ENCODE measurements at regions not wholly inside any gene's neighbourhood (a gene's known extent, or its start where the extent isn't known, plus 50 kb on each side); places are given as distances from the start of the nearest gene placed in this dataset.

- TF ChIP-seq TOE1 (IDR thresholded peaks at IDR 0.05; ENCODE audit: borderline replicate concordance) (no peak), TOE1 (CRISPR knock-in tag; IDR thresholded peaks at IDR 0.05; ENCODE audit: borderline replicate concordance, low read depth) (no peak), CTBP1 (IDR thresholded peaks at IDR 0.05; ENCODE audit: borderline replicate concordance) (no peak), ZNF561 (CRISPR knock-in tag; conservative IDR thresholded peaks at IDR 0.05) (no peak), MYBL2 (IDR thresholded peaks at IDR 0.05; ENCODE audit: low read depth) (no peak), MYBL2 (CRISPR knock-in tag; IDR thresholded peaks at IDR 0.05; ENCODE audit: borderline replicate concordance) (no peak)
Observed at GRCh38 chr2:128797533-128797932, 478.9 kb upstream of the HS6ST1 start (continued).

GRCh38 chr2:128797937-128798336 lies 479.3 kb upstream of the HS6ST1 start:
- no peak overlapping the region for H3K4me2 ChIP-seq (ENCODE audit: insufficient read depth, low read length)
- H3K79me2 ChIP-seq (ENCODE audit: control insufficient read depth, insufficient read depth, low read length): no peaks in the 10 kb centered on the region
- H3K4me3 ChIP-seq: no peak overlapping the region
- ChIA-PET CTCF (ENCODE audit: low intra/inter-chr PET ratio) (no interaction called here), POLR2A (no interaction called here)
- DNase-seq (ENCODE audit: extremely low read depth in 1 of 4, low spot score in 3 of 4): no peak
- BruUV-seq (replicated peaks): no TSS peak
- H3K9ac ChIP-seq (ENCODE audit: insufficient read depth in 1 of 2, low read depth in 2 of 2, low read length in 2 of 2): no peak overlapping the region
- H3K4me1 ChIP-seq (replicated peaks in 1 of 2; ENCODE audit: control insufficient read depth in 2 of 2, insufficient read depth in 2 of 2, low read length in 2 of 2): no peaks in the 10 kb centered on the region
- in situ Hi-C loops (cut with MboI): no loop called here
- peaks cover 0 to 10% of the 10 kb centered on the region in 2 experiments; a peak in 2 of 5 replicates for H3K27me3 ChIP-seq (ENCODE audit: control insufficient read depth in 2 of 2, insufficient read depth in 2 of 2, low read length in 2 of 2)
- intact Hi-C loops (cut with micrococcal nuclease): no loop called here
- no peaks in the 10 kb centered on the region for H4K20me1 ChIP-seq (replicated peaks; ENCODE audit: control insufficient read depth, insufficient read depth, low read length)
- H3K9me3 ChIP-seq (replicated peaks; ENCODE audit: control insufficient read depth, insufficient read depth, low read depth, low read length): no peaks in the 10 kb centered on the region
- 2% methylated on average over 6 of the region's 6 CpGs for WGBS (ENCODE audit: insufficient coverage, low coverage, missing lambda C conversion rate)
- FAIRE-seq: no peak
- no peaks in the 10 kb centered on the region for H3K9me1 ChIP-seq (ENCODE audit: control insufficient read depth, insufficient read depth, low read length)
- ATAC-seq: no peak
- H3K27ac ChIP-seq (ENCODE audit: extremely low read depth, low read depth, low read length): no peak overlapping the region
- H3K36me3 ChIP-seq (ENCODE audit: control insufficient read depth, insufficient read depth, low read length): no peaks in the 10 kb centered on the region
- no peak overlapping the region for H2AFZ ChIP-seq (ENCODE audit: low read depth, low read length)
- TF ChIP-seq MAFF (IDR thresholded peaks at IDR 0.05; ENCODE audit: low read length) (no peak), FUS (optimal IDR thresholded peaks at IDR 0.05; ENCODE audit: low read depth, low read length) (no peak), NCOA1 (IDR thresholded peaks at IDR 0.05; ENCODE audit: low read depth) (no peak), MAX (CRISPR knock-in tag; IDR thresholded peaks at IDR 0.05) (no peak), ZNF444 (CRISPR knock-in tag; IDR thresholded peaks at IDR 0.05) (no peak), SP1 (CRISPR knock-in tag; IDR thresholded peaks at IDR 0.05) (no peak), ZNF398 (CRISPR knock-in tag; IDR thresholded peaks at IDR 0.05) (no peak), EP300 (IDR thresholded peaks at IDR 0.05; ENCODE audit: low read length) (no peak), NRF1 (conservative IDR thresholded peaks at IDR 0.05 in 1 of 2, IDR thresholded peaks at IDR 0.05 in 1 of 2) (no peak), MTF1 (CRISPR knock-in tag; IDR thresholded peaks at IDR 0.05; ENCODE audit: borderline replicate concordance) (no peak), CREB3 (tag; conservative IDR thresholded peaks at IDR 0.05; ENCODE audit: low read depth) (no peak), PCBP1 (IDR thresholded peaks at IDR 0.05; ENCODE audit: low read depth, low read length, poor library complexity, severe bottlenecking) (no peak), CCAR2 (IDR thresholded peaks at IDR 0.05; ENCODE audit: low read depth, low read length) (no peak), ATF7 (IDR thresholded peaks at IDR 0.05) (no peak)
